NCI-H1694 treated with DMSO at 0.1 percent for 48 hours (cell line): ENCODE measurements at regions not wholly inside any gene's neighbourhood (a gene's known extent, or its start where the extent isn't known, plus 50 kb on each side); places are given as distances from the start of the nearest gene placed in this dataset.
"Not testable (repeated sequence)": the region's sequence is repeated elsewhere in the genome, so short reads cannot be mapped to it uniquely, and the experiment has no call there.

Experiments used
- DNase-seq: peaks from one replicate; lab custom pipeline; 2025; lab: John Stamatoyannopoulos, UW

DNA sequence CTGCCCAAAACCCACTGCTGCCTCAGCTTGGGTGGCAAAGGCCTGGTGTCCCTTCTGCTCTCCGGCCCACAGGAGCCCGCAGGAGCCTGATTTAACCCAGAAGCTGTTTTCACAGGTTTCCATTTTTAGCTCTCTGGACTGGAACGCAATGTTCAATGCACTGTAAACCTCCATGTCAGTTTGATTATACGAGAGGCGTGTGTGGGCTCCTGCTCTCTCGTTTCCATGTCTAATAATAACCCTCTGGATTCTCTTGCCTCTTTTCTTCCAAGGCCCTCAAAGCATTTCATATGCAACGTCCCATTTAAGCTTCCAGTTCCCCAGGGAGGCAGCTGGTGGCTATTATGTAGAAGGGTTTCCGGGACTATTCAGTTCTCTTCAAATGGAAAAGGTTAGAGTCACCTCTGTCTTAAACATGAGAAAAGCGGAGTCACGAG lies 161.1 kb downstream of the SUDS3 start:
- DNase-seq: no peak

DNA sequence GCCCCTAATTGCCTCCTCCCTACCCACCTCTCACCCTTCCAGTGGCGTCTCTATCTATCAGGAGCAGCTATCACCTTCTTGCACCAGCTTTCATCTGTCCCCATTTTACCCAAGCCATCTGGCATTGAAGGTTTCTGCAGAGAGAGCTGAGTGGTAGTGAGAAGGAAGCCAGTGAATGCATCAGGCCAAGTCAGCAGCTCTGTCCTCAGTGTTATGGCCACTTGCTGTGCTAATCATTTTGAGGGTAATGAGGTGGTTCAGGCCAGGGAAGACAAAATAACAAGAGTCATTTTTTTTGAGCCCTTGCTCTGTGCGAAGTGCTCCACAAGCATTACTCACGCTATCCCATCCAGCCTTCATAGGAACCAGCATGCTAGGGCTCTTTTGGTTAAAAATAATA lies 164.7 kb downstream of the SUDS3 start:
- no peak for DNase-seq

DNA sequence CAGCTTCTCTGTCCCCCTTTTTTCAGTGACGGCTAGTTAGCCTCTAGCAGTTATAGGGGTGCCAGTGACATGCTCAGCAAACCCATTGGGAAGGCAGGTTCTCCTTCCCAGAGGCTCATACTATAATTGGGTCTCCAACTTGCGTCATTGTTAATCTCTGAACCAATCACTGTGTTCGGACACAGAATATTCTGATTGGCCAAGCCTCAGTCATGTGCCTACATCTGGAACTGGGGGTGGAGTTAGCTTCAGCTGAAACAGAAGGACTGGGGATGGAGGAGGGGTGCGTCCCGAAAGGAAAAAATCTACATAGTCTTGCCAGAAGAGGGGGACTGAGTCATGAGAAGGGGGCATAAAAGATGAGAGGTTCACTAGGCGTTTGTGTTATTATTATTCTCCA lies 165.6 kb downstream of the SUDS3 start:
- no peak for DNase-seq

- no peak for DNase-seq
Observed at GRCh38 chr12:118543651-118544050, 167.3 kb downstream of the SUDS3 start.

GRCh38 chr12:118544569-118544968 lies 168.2 kb downstream of the SUDS3 start:
- DNase-seq: no peak

DNA sequence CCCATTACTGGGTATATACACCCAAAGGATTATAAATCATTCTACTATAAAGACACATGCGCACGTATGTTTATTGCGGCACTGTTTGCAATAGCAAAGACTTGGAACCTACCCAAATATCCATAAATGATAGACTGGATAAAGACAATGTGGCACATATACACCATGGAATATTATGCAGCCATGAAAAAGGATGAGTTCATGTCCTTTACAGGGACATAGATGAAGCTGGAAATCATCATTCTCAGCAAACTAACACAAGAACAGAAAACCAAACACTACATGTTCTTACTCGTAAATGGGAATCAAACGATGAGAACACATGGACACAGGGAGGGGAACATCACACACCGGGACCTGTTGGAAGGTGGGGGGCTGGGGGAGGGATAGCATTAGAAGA lies 171.3 kb downstream of the SUDS3 start:
- DNase-seq: not testable (repeated sequence)

DNA sequence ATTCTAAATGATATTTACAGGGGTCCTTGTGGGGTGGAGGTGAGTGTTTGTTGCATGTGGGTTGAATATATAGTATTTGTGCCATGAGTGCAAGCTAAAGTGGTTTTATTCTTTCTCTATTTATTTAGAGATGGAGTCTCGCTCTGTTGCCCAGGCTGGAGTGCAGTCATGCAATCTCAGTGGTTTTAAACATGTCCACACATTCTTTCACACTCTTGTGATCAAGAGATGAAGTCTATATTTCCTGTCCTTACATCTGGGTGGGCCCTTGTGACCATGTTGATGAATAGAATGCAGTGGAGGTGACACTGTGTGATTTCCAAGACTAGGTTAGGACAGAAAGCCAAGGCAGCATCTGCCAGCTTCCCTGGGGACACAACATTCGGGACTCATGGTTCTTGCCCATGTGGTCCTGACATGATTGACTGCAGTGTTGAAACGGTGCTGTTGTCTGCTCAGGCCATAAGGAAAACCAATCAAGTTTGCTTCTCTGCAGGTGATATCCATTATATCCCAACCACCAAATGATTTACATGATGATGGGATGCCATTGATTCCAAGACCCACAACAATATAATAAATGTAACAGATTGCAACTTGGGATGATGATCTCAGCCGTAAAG lies 172.6 kb downstream of the SUDS3 start:
- no peak for DNase-seq

GRCh38 chr12:118549510-118549980 lies 173.2 kb downstream of the SUDS3 start:
- no peak for DNase-seq

GRCh38 chr12:118553856-118554504 lies 177.6 kb downstream of the SUDS3 start:
- DNase-seq: no peak

DNA sequence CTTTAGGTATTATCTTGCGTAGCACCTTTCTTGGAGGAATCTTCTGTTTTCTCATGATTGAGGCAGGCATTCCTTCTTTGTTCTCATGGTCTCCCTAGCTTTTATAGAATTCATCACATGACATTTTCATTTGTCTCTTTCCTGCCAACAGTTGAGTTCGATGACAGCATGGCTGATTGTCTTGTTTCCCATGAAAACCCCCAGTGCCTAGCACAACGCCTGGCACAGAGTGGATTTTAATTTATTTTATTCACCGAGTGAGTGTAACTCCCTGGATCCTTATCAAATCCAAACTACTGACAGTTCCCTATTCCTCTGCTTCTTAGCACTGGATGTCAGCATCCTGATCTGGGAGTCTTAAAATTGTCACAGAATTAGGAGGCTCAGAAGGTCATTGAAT lies 182.6 kb downstream of the SUDS3 start:
- DNase-seq: no peak

- DNase-seq: no peak
Observed at GRCh38 chr12:118560733-118561132, 184.4 kb downstream of the SUDS3 start.

GRCh38 chr12:118571730-118572129 lies 195.4 kb downstream of the SUDS3 start:
- DNase-seq: no peak

DNA sequence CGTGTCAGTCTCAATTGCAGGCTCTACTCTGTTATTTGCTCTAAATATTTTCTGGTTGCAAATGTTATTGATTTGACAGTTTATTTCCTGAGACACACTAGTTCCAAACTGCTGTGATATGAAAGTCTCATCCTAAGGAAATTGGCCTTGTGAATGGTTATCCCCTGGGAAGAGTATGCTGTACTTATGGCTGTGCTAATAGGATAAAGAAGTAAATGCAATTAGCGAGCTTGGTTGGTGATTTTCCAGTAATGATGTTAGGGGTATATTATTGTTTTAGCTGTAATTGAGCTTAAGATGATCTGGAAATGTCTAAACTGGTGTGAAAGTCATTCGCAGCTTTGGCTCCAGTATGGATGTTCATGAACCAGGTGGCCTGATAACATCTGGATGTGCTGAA lies 197.9 kb downstream of the SUDS3 start:
- no peak for DNase-seq

GRCh38 chr12:118575730-118576129 lies 199.4 kb downstream of the SUDS3 start:
- no peak for DNase-seq

DNA sequence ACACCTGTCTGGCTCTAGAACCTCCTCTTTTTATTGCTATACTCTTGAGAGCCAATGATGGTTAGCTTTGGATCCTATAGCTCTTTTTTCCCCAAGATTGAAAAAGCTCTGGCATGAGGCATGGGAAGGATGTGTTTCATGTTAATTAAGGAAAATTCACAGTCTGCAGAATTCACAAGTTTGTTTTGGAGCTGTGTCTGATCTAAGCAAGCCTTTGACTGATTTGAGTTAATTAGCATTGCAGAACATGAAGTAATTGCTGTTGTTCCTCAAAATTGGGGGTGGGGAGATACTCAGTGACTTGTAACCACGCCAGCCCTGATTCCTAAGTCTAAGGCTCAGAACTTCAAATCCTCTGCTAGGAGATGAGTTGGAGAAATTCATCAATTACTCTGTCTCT lies 205.0 kb downstream of the SUDS3 start:
- no peak for DNase-seq

- DNase-seq: no peak
Observed at GRCh38 chr12:118582863-118583262, 206.5 kb downstream of the SUDS3 start.

DNA sequence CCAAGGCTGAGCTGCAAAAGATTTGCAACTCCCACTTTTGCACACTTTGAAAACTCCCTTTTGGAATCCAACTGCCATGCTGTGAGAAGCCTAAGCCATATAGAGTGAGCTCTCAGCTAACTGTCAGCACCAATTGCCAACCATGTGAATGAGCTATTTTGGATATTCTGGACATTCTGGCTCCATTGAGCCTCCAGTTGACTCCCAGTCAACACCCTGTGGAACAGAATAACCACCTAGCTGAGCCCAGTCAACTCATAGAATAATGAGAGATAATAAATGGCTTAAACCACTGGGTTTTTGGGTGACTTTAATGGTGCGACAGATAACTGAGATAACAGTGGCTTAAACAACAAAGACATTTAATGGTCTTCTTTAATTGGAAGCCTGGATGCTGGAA lies 210.1 kb downstream of the SUDS3 start:
- no peak for DNase-seq

GRCh38 chr12:118589162-118589561 lies 212.8 kb downstream of the SUDS3 start:
- DNase-seq: no peak

GRCh38 chr12:118590406-118591150 lies 214.2 kb downstream of the SUDS3 start:
- no peak for DNase-seq

DNA sequence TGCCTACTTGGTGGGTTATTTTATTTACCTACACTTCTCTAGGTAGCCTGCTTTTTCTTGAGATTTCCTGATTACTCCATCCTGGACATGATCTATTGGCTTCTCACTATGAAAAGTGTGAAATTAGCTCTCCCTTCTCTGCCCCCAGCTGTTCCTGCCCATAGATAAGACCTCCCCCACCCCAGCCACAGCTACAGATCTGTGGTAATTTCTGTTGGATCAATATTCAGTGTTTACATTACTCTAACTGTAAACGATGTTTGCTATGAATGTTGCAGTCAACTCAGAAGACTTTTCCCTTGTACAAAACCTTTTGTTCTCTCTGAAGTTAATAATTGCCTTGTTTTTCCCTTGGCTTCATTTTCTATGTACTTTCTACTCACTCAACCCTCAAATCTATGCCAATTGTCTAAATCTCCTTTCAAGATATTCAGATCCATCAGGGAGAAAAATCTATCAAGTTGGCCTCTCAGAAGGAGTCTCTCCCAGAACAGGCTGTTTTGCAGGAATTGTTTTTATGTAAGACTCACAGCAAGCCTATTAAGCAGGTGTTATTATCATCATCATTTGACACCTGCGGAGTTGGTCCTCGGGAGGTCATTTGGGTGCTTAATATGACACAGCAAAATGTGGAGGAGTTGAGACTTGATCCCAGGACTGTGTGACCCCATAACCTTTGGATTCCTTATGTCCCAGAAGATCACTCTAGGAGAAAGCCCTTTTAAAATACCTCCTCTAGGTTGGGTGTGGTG lies 227.4 kb downstream of the SUDS3 start:
- DNase-seq: no peak

GRCh38 chr12:118606690-118607089 lies 230.3 kb downstream of the SUDS3 start:
- no peak for DNase-seq

DNA sequence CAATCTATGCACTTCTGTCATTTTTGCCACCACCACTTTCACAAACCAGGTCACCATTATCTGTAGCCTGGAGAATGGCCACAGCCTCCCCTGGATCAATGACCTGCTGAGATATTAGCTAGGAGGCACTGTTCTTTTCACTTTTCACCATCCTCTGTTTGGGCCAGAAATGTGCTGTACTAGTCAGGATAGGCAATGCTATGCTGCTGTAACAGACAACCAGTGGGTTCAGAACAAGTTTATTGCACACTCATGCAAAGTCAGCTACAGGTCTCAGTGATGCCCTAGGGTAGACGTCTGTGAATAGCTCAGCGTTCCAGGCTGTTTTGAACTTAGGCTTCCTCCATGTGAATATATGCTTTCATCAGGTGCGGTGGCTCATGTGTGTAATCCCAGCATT lies 231.5 kb downstream of the SUDS3 start:
- DNase-seq: no peak
